ENCODE measurements at regions not wholly inside any gene's neighbourhood (a gene's known extent, or its start where the extent isn't known, plus 50 kb on each side); places are given as distances from the start of the nearest gene placed in this dataset.

GRCh38 chr11:33646629-33647028 lies 54.0 kb downstream of the C11orf91 start:
- Mint-ChIP-seq H3K4me3 (no peak overlapping the region), H3K4me1 (no peaks in the 10 kb centered on the region), H3K9me3 (no peaks in the 10 kb centered on the region), H3K27ac (no peak overlapping the region), H3K36me3 (no peaks in the 10 kb centered on the region), H3K27me3 (peaks cover 20% of the 10 kb centered on the region)
- no peak for ATAC-seq

GRCh38 chr11:33646168-33646567 lies 54.5 kb downstream of the C11orf91 start:
- Mint-ChIP-seq H3K27me3 (peaks cover 20% of the 10 kb centered on the region), H3K36me3 (no peaks in the 10 kb centered on the region), H3K9me3 (no peaks in the 10 kb centered on the region), H3K4me1 (no peaks in the 10 kb centered on the region), H3K27ac (no peak overlapping the region), H3K4me3 (no peak overlapping the region)
- ATAC-seq: no peak

GRCh38 chr11:33645686-33646085 lies 54.9 kb downstream of the C11orf91 start:
- Mint-ChIP-seq H3K27me3 (peaks cover 17% of the 10 kb centered on the region), H3K27ac (no peak overlapping the region), H3K9me3 (no peaks in the 10 kb centered on the region), H3K4me1 (no peaks in the 10 kb centered on the region), H3K4me3 (no peak overlapping the region), H3K36me3 (no peaks in the 10 kb centered on the region)
- no peak for ATAC-seq

- H3K36me3 Mint-ChIP-seq: no peaks in the 10 kb centered on the region
- peaks cover 3% of the 10 kb centered on the region for H3K9me3 Mint-ChIP-seq
- no peak overlapping the region for H3K4me3 Mint-ChIP-seq
- no peak overlapping the region for H3K27ac Mint-ChIP-seq
- peak; percentile 37 for ATAC-seq
- peaks cover 20% of the 10 kb centered on the region for H3K27me3 Mint-ChIP-seq
- H3K4me1 Mint-ChIP-seq: no peaks in the 10 kb centered on the region
These were observed 57.3 kb downstream of the C11orf91 start for GRCh38 chr11:33643167-33643824.

- H3K9me3 Mint-ChIP-seq: peaks cover 8% of the 10 kb centered on the region
- peaks cover 21% of the 10 kb centered on the region for H3K27me3 Mint-ChIP-seq
- H3K4me1 Mint-ChIP-seq: no peaks in the 10 kb centered on the region
- no peaks in the 10 kb centered on the region for H3K36me3 Mint-ChIP-seq
- H3K4me3 Mint-ChIP-seq: no peak overlapping the region
- H3K27ac Mint-ChIP-seq: no peak overlapping the region
- ATAC-seq: no peak
These were observed 58.0 kb downstream of the C11orf91 start for GRCh38 chr11:33642461-33643166.

- no peaks in the 10 kb centered on the region for H3K36me3 Mint-ChIP-seq
- H3K4me3 Mint-ChIP-seq: no peak overlapping the region
- no peaks in the 10 kb centered on the region for H3K4me1 Mint-ChIP-seq
- no peak for ATAC-seq
- H3K9me3 Mint-ChIP-seq: peaks cover 8% of the 10 kb centered on the region
- H3K27ac Mint-ChIP-seq: no peak overlapping the region
- H3K27me3 Mint-ChIP-seq: peaks cover 30% of the 10 kb centered on the region
These were observed 59.8 kb downstream of the C11orf91 start for GRCh38 chr11:33640730-33641371.

GRCh38 chr11:33638608-33639007 lies 62.0 kb downstream of the C11orf91 start:
- peaks cover 30% of the 10 kb centered on the region for H3K27me3 Mint-ChIP-seq
- no peaks in the 10 kb centered on the region for H3K4me1 Mint-ChIP-seq
- no peak overlapping the region for H3K4me3 Mint-ChIP-seq
- ATAC-seq: no peak
- H3K36me3 Mint-ChIP-seq: no peaks in the 10 kb centered on the region
- peaks cover 8% of the 10 kb centered on the region for H3K9me3 Mint-ChIP-seq
- no peak overlapping the region for H3K27ac Mint-ChIP-seq

- Mint-ChIP-seq H3K27me3 (peaks cover 45% of the 10 kb centered on the region), H3K27ac (no peak overlapping the region), H3K36me3 (no peaks in the 10 kb centered on the region), H3K4me3 (no peak overlapping the region), H3K9me3 (peaks cover 11% of the 10 kb centered on the region), H3K4me1 (no peaks in the 10 kb centered on the region)
- no peak for ATAC-seq
These were observed 64.5 kb downstream of the C11orf91 start for GRCh38 chr11:33636104-33636503.

GRCh38 chr11:33635161-33635560 lies 65.5 kb downstream of the C11orf91 start:
- Mint-ChIP-seq H3K4me1 (no peaks in the 10 kb centered on the region), H3K27ac (no peak overlapping the region), H3K27me3 (peaks cover 44% of the 10 kb centered on the region), H3K9me3 (peaks cover 15% of the 10 kb centered on the region), H3K36me3 (no peaks in the 10 kb centered on the region), H3K4me3 (no peak overlapping the region)
- no peak for ATAC-seq

- Mint-ChIP-seq H3K4me3 (no peak overlapping the region), H3K36me3 (no peaks in the 10 kb centered on the region), H3K4me1 (no peaks in the 10 kb centered on the region), H3K9me3 (peaks cover 15% of the 10 kb centered on the region), H3K27me3 (peaks cover 41% of the 10 kb centered on the region), H3K27ac (no peak overlapping the region)
- ATAC-seq: peak; percentile 75
These were observed 66.3 kb downstream of the C11orf91 start for GRCh38 chr11:33634291-33634834.

GRCh38 chr11:33633251-33634003 lies 67.2 kb downstream of the C11orf91 start:
- Mint-ChIP-seq H3K27me3 (peaks cover 41% of the 10 kb centered on the region), H3K4me3 (no peak overlapping the region), H3K27ac (no peak overlapping the region), H3K9me3 (peaks cover 12% of the 10 kb centered on the region), H3K4me1 (no peaks in the 10 kb centered on the region), H3K36me3 (no peaks in the 10 kb centered on the region)
- ATAC-seq: no peak

- Mint-ChIP-seq H3K4me3 (no peak overlapping the region), H3K36me3 (no peaks in the 10 kb centered on the region), H3K9me3 (peaks cover 7% of the 10 kb centered on the region), H3K4me1 (no peaks in the 10 kb centered on the region), H3K27ac (no peak overlapping the region), H3K27me3 (peaks cover 31% of the 10 kb centered on the region)
- no peak for ATAC-seq
These were observed 68.9 kb downstream of the C11orf91 start for GRCh38 chr11:33631749-33632091.

- no peak for ATAC-seq
- Mint-ChIP-seq H3K27ac (no peak overlapping the region), H3K27me3 (peaks cover 30% of the 10 kb centered on the region), H3K4me3 (no peak overlapping the region), H3K4me1 (no peaks in the 10 kb centered on the region), H3K36me3 (no peaks in the 10 kb centered on the region), H3K9me3 (peaks cover 7% of the 10 kb centered on the region)
These were observed 69.5 kb downstream of the C11orf91 start for GRCh38 chr11:33630936-33631748.

- Mint-ChIP-seq H3K36me3 (no peaks in the 10 kb centered on the region), H3K4me3 (no peak overlapping the region), H3K27ac (no peak overlapping the region), H3K9me3 (no peaks in the 10 kb centered on the region), H3K27me3 (peaks cover 7% of the 10 kb centered on the region), H3K4me1 (no peaks in the 10 kb centered on the region)
- ATAC-seq: no peak
These were observed 76.5 kb downstream of the C11orf91 start for GRCh38 chr11:33624083-33624482.

Data from stimulated activated memory B cell treated with anti-CD40 and anti-IgM and Interleukin-4, amounts not matched to agents 10 μg/mL and 1 μg/mL and 100 μg/mL, for 72 hours (primary cell).